K562 (cell line): ENCODE measurements at regions not wholly inside any gene's neighbourhood (a gene's known extent, or its start where the extent isn't known, plus 50 kb on each side); places are given as distances from the start of the nearest gene placed in this dataset.

Experiments used
- ATAC-seq: fragments of 200-7000 bp; cut with Tn5 transposase; 3 replicates; pipeline ENCODE4 v1.9.1; 2020; ENCODE audit warnings: moderate library complexity
- BruUV-seq: library from RNA; stranded (reverse); fragments of 400-500 nt; replicated peaks from 2 replicates; lab custom pipeline; 2021; lab: Mats Ljungman, UMichigan
- CTCF ChIA-PET: fragments of 300-600 bp; formaldehyde crosslinking; extraction: SDS; loops from one replicate; lab custom pipeline; 2021; ENCODE audit warnings: low intra/inter-chr PET ratio; lab: Yijun Ruan, JAX
- POLR2A ChIA-PET: fragments of 300-600, 350-650 bp; sonication (Branson Sonifier 250); formaldehyde crosslinking; extraction: SDS; loops from one replicate; lab custom pipeline; 2021; ENCODE audit warnings: antibody characterized with exemption, inconsistent platforms; lab: Yijun Ruan, JAX
- DNase-seq, 4 experiments: peaks; one replicate each; pipeline versions ENCODE4 v3.0.0 to v3.0.0-alpha.2; 2011 to 2018; ENCODE audit warnings: low spot score in 3 of 4, mixed read lengths in 3 of 4; ENCODE audit errors: extremely low read depth in 1 of 4
- FAIRE-seq: peaks from 2 replicates; lab custom pipeline; 2011; peaks lifted over from hg19 to GRCh38; lab: Jason Lieb, UNC
- H2AFZ ChIP-seq: 2 replicates; pipeline ENCODE4 v1.6.0; 2011; ENCODE audit warnings: low read depth, low read length, control low read depth, inconsistent platforms
- H3K27ac ChIP-seq: fragments of 200-600 bp; 3 replicates; pipeline ENCODE4 v1.8.0; 2011; ENCODE audit warnings: low read depth, mild to moderate bottlenecking, control low read depth, inconsistent platforms, low read length, moderate library complexity, mixed read lengths; ENCODE audit errors: extremely low read depth
- H3K27me3 ChIP-seq, 2 experiments: fragments of 300-600 bp in 1 of 2; 2 replicates in 1 of 2; 3 replicates in 1 of 2; pipeline versions ENCODE4 v1.6.0 to v1.8.0; 2011; ENCODE audit warnings: inconsistent platforms in 2 of 2, low read length in 2 of 2, mild to moderate bottlenecking in 1 of 2, mixed read lengths in 1 of 2, moderate library complexity in 1 of 2; ENCODE audit not compliant: control insufficient read depth in 2 of 2, insufficient read depth in 2 of 2
- H3K36me3 ChIP-seq: fragments of 300-600 bp; 3 replicates; pipeline ENCODE4 v1.8.0; 2011; ENCODE audit warnings: mild to moderate bottlenecking, low read length, inconsistent platforms; ENCODE audit not compliant: control insufficient read depth, insufficient read depth
- H3K4me1 ChIP-seq, 2 experiments: fragments of 200-600 bp in 1 of 2; replicated peaks in 1 of 2; 2 replicates in 1 of 2; 3 replicates in 1 of 2; pipeline versions ENCODE4 v1.5.1 to v1.8.0; 2011; ENCODE audit warnings: inconsistent platforms in 2 of 2, low read length in 2 of 2, mild to moderate bottlenecking in 1 of 2, mixed read lengths in 1 of 2, moderate library complexity in 1 of 2; ENCODE audit not compliant: control insufficient read depth in 2 of 2, insufficient read depth in 2 of 2
- H3K4me2 ChIP-seq: 2 replicates; pipeline ENCODE4 v1.6.1; 2011; ENCODE audit warnings: low read length, control low read depth, inconsistent platforms, mixed read lengths; ENCODE audit not compliant: insufficient read depth
- H3K4me3 ChIP-seq: fragments of 200-600 bp; sonication (generic), shearing (Covaris generic); 2 replicates; pipeline ENCODE4 v1.5.1; 2016; ENCODE audit warnings: control low read depth, inconsistent platforms
- H3K79me2 ChIP-seq: fragments of 200-600 bp; 3 replicates; pipeline ENCODE4 v1.8.0; 2011; ENCODE audit warnings: low read length, inconsistent platforms; ENCODE audit not compliant: control insufficient read depth, insufficient read depth
- H3K9ac ChIP-seq, 2 experiments: 2 replicates each; pipeline versions ENCODE4 v1.6.0 to v1.6.1; 2011; ENCODE audit warnings: low read depth in 2 of 2, low read length in 2 of 2, control low read depth in 1 of 2, inconsistent platforms in 1 of 2, mild to moderate bottlenecking in 1 of 2, mixed read lengths in 1 of 2; ENCODE audit not compliant: insufficient read depth in 1 of 2
- H3K9me1 ChIP-seq: one replicate; pipeline ENCODE4 v1.6.0; 2011; ENCODE audit warnings: inconsistent platforms, mild to moderate bottlenecking, low read length, moderate library complexity; ENCODE audit not compliant: control insufficient read depth, insufficient read depth
- H3K9me3 ChIP-seq: replicated peaks from 2 replicates; pipeline ENCODE4 v1.5.1; 2011; ENCODE audit warnings: low read depth, low read length, inconsistent platforms; ENCODE audit not compliant: control insufficient read depth, insufficient read depth
- H4K20me1 ChIP-seq: replicated peaks from 2 replicates; pipeline ENCODE4 v1.6.1; 2011; ENCODE audit warnings: low read length, inconsistent platforms, mixed read lengths; ENCODE audit not compliant: control insufficient read depth, insufficient read depth
- HNRNPLL ChIP-seq: fragments of 200-400 bp; formaldehyde crosslinking; IDR thresholded peaks from 2 replicates; pipeline ENCODE4 v1.6.1; 2017; ENCODE audit warnings: low read length, low read depth, mild to moderate bottlenecking; ENCODE audit not compliant: poor library complexity, severe bottlenecking
- SNIP1 ChIP-seq: fragments of 450-650 bp; IDR thresholded peaks from 2 replicates; pipeline ENCODE4 v1.7.1; 2017; ENCODE audit warnings: low read depth, mild to moderate bottlenecking
- ZNF232 ChIP-seq: sonication (generic); formaldehyde crosslinking; IDR thresholded peaks from 2 replicates; pipeline ENCODE4 v1.8.0; 2022; ENCODE audit warnings: mild to moderate bottlenecking, missing genetic modification reagents
- WGBS: fragments of 100-300 bp; shearing (Covaris generic); methylation state at CpG from one replicate; pipeline ENCODE4 v1.1.6; 2016; ENCODE audit warnings: low coverage, mixed read lengths; ENCODE audit not compliant: insufficient coverage; ENCODE audit errors: missing lambda C conversion rate; 5-methylcytosine and 5-hydroxymethylcytosine counted together
- in situ Hi-C: fragments of 300-500 bp; cut with MboI; formaldehyde crosslinking; loops from 4 replicates; pipeline ENCODE4 v1.15.0; 2018; ENCODE audit warnings: inconsistent platforms, mixed read lengths
- intact Hi-C: fragments of 100-400 bp; cut with micrococcal nuclease; formaldehyde crosslinking; loops from 2 replicates; pipeline ENCODE4 v1.14.2; 2022
- TF ChIP-seq, protein P1 (sequence below): sonication (generic); formaldehyde crosslinking; IDR thresholded peaks from 2 replicates; pipeline ENCODE4 v1.8.1; 2023; ENCODE audit warnings: mild to moderate bottlenecking, missing genetic modification reagents

DNA sequence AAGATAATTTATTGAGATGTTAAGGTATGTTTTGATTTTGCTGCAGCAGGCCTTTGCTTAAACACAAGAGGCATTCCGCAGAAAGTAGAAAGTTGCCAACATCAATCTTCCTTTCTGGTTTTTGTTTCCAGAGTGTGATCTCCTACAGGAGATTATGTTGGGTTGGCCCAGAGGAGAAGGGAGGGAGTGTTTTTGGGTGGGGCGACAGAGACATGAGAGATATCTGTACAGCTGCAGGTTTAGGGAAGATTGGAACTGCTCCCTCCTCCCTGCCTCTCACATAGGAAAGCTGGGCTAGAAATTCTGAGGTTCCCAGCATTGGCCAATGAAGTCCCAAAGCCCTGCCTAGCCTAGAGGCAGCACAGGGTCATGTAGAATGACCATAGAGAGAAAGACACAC lies 211.0 kb downstream of the CEMIP2 start:
- FAIRE-seq (no peak), ATAC-seq (no peak), DNase-seq (no peak)
- intact Hi-C loops, result no loop called here
- no peak overlapping the region for H2AFZ ChIP-seq
- H3K9me1 ChIP-seq, result no peaks in the 10 kb centered on the region
- no peak overlapping the region for H3K9ac ChIP-seq
- peaks cover 0 to 4% of the 10 kb centered on the region in 2 experiments; a peak in 1 of 5 replicates for H3K27me3 ChIP-seq
- WGBS, result 0% methylated on average over 2 of the region's 2 CpGs
- in situ Hi-C loops, result no loop called here
- no TSS peak for BruUV-seq
- POLR2A ChIA-PET, result no interaction called here
- H3K27ac ChIP-seq, result no peak overlapping the region
- H3K9me3 ChIP-seq, result no peaks in the 10 kb centered on the region
- H3K4me3 ChIP-seq, result no peak overlapping the region
- TF ChIP-seq ZNF232 (CRISPR knock-in tag), result no peak
- TF ChIP-seq, protein P1, sequence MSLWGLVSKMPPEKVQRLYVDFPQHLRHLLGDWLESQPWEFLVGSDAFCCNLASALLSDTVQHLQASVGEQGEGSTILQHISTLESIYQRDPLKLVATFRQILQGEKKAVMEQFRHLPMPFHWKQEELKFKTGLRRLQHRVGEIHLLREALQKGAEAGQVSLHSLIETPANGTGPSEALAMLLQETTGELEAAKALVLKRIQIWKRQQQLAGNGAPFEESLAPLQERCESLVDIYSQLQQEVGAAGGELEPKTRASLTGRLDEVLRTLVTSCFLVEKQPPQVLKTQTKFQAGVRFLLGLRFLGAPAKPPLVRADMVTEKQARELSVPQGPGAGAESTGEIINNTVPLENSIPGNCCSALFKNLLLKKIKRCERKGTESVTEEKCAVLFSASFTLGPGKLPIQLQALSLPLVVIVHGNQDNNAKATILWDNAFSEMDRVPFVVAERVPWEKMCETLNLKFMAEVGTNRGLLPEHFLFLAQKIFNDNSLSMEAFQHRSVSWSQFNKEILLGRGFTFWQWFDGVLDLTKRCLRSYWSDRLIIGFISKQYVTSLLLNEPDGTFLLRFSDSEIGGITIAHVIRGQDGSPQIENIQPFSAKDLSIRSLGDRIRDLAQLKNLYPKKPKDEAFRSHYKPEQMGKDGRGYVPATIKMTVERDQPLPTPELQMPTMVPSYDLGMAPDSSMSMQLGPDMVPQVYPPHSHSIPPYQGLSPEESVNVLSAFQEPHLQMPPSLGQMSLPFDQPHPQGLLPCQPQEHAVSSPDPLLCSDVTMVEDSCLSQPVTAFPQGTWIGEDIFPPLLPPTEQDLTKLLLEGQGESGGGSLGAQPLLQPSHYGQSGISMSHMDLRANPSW (CRISPR knock-in tag), result no peak
- no peak for TF ChIP-seq SNIP1
- no peak for TF ChIP-seq HNRNPLL
- no peaks in the 10 kb centered on the region for H3K36me3 ChIP-seq
- CTCF ChIA-PET, result no interaction called here
- H3K4me2 ChIP-seq, result no peak overlapping the region
- no peaks in the 10 kb centered on the region for H4K20me1 ChIP-seq
- H3K4me1 ChIP-seq, result no peaks in the 10 kb centered on the region
- H3K79me2 ChIP-seq, result no peaks in the 10 kb centered on the region
